Mesenchymal stem cell (in vitro differentiated cells and primary cell): ENCODE measurements at regions not wholly inside any gene's neighbourhood (a gene's known extent, or its start where the extent isn't known, plus 50 kb on each side); places are given as distances from the start of the nearest gene placed in this dataset.

ENCODE experiments used
- DNase-seq: peaks from one replicate; pipeline ENCODE4 v3.0.0-alpha.2; 2013
- H2AFZ ChIP-seq: one replicate; pipeline ENCODE4 v1.6.1; 2013; ENCODE audit warnings: low read depth, mild to moderate bottlenecking, control low read depth, inconsistent platforms, low read length, moderate library complexity
- H2AK5ac ChIP-seq: 2 replicates; pipeline ENCODE4 v1.6.1; 2013; ENCODE audit warnings: low read length, moderate library complexity, mild to moderate bottlenecking, inconsistent platforms; ENCODE audit not compliant: severe bottlenecking
- H2BK120ac ChIP-seq: one replicate; pipeline ENCODE4 v1.6.1; 2013; ENCODE audit warnings: low read depth, mild to moderate bottlenecking, inconsistent platforms, low read length, moderate library complexity
- H2BK12ac ChIP-seq, 2 experiments: one replicate each; pipeline ENCODE4 v1.6.1; 2013; ENCODE audit warnings: inconsistent platforms in 2 of 2, low read length in 2 of 2, mild to moderate bottlenecking in 2 of 2, moderate library complexity in 2 of 2, control low read depth in 1 of 2
- H2BK15ac ChIP-seq: one replicate; pipeline ENCODE4 v1.6.1; 2013; ENCODE audit warnings: mild to moderate bottlenecking, low read depth, inconsistent platforms; ENCODE audit not compliant: poor library complexity, severe bottlenecking
- H2BK5ac ChIP-seq: 2 replicates; pipeline ENCODE4 v1.6.1; 2013; ENCODE audit warnings: low read depth, mild to moderate bottlenecking, low read length, control low read depth, inconsistent platforms; ENCODE audit not compliant: poor library complexity, severe bottlenecking
- H3K14ac ChIP-seq, 2 experiments: one replicate each; pipeline ENCODE4 v1.6.1; 2013; ENCODE audit warnings: inconsistent platforms in 2 of 2, low read length in 2 of 2, control low read depth in 1 of 2, mild to moderate bottlenecking in 1 of 2, moderate library complexity in 1 of 2
- H3K18ac ChIP-seq, 2 experiments: one replicate each; pipeline ENCODE4 v1.6.1; 2013; ENCODE audit warnings: inconsistent platforms in 2 of 2, low read length in 2 of 2, control low read depth in 1 of 2, low read depth in 1 of 2, mild to moderate bottlenecking in 1 of 2
- H3K23ac ChIP-seq, 2 experiments: one replicate each; pipeline ENCODE4 v1.6.1; 2013; ENCODE audit warnings: inconsistent platforms in 2 of 2, low read length in 2 of 2, mild to moderate bottlenecking in 2 of 2, moderate library complexity in 2 of 2, control low read depth in 1 of 2
- H3K27ac ChIP-seq: 2 replicates; pipeline ENCODE4 v1.5.1; 2013; ENCODE audit warnings: mild to moderate bottlenecking, moderate library complexity, low read length, control low read depth, inconsistent platforms; ENCODE audit not compliant: poor library complexity, severe bottlenecking
- H3K27me3 ChIP-seq, 2 experiments: 2 replicates each; pipeline versions ENCODE4 v1.6.1 to v1.7.0; 2013; ENCODE audit warnings: low read length in 2 of 2, mild to moderate bottlenecking in 2 of 2, moderate library complexity in 2 of 2, control low read depth in 1 of 2, inconsistent platforms in 1 of 2; ENCODE audit not compliant: control insufficient read depth in 1 of 2, insufficient read depth in 1 of 2
- H3K36me3 ChIP-seq, 2 experiments: 2 replicates each; pipeline versions ENCODE4 v1.6.1 to v1.7.0; 2013; ENCODE audit warnings: low read length in 2 of 2, control low read depth in 1 of 2, inconsistent platforms in 1 of 2, low read depth in 1 of 2, mild to moderate bottlenecking in 1 of 2; ENCODE audit not compliant: insufficient read depth in 2 of 2, control insufficient read depth in 1 of 2
- H3K4ac ChIP-seq, 2 experiments: one replicate each; pipeline ENCODE4 v1.6.1; 2013; ENCODE audit warnings: inconsistent platforms in 2 of 2, low read length in 2 of 2, mild to moderate bottlenecking in 2 of 2, moderate library complexity in 2 of 2, control low read depth in 1 of 2, low read depth in 1 of 2
- H3K4me1 ChIP-seq: 2 replicates; pipeline ENCODE4 v1.6.1; 2013; ENCODE audit warnings: low read depth, low read length, control low read depth; ENCODE audit not compliant: control insufficient read depth, insufficient read depth
- H3K4me2 ChIP-seq: 2 replicates; pipeline ENCODE4 v1.6.1; 2013; ENCODE audit warnings: low read length, mild to moderate bottlenecking, inconsistent platforms; ENCODE audit not compliant: poor library complexity, severe bottlenecking
- H3K4me3 ChIP-seq, 2 experiments: 2 replicates each; pipeline versions ENCODE4 v1.5.1 to v1.7.0; 2013; ENCODE audit warnings: low read length in 2 of 2, mild to moderate bottlenecking in 2 of 2, control low read depth in 1 of 2, low read depth in 1 of 2; ENCODE audit not compliant: insufficient read depth in 1 of 2
- H3K79me1 ChIP-seq: replicated peaks from 2 replicates; pipeline ENCODE4 v1.6.1; 2013; ENCODE audit warnings: mild to moderate bottlenecking, control low read depth, low read length, inconsistent platforms; ENCODE audit not compliant: poor library complexity, severe bottlenecking
- H3K9ac ChIP-seq: 2 replicates; pipeline ENCODE4 v1.7.0; 2013; ENCODE audit warnings: mild to moderate bottlenecking, low read length, moderate library complexity
- H3K9me3 ChIP-seq: 2 replicates; pipeline ENCODE4 v1.7.0; 2013; ENCODE audit warnings: mild to moderate bottlenecking, low read length; ENCODE audit not compliant: control insufficient read depth
- H4K8ac ChIP-seq: one replicate; pipeline ENCODE4 v1.6.1; 2013; ENCODE audit warnings: inconsistent platforms, mild to moderate bottlenecking, low read length, moderate library complexity
- H4K91ac ChIP-seq: one replicate; pipeline ENCODE4 v1.6.1; 2013; ENCODE audit warnings: mild to moderate bottlenecking, low read length, inconsistent platforms
- WGBS: methylation state at CpG from one replicate; pipeline ENCODE4 v1.1.7; 2013; ENCODE audit warnings: mixed read lengths; 5-methylcytosine and 5-hydroxymethylcytosine counted together

DNA sequence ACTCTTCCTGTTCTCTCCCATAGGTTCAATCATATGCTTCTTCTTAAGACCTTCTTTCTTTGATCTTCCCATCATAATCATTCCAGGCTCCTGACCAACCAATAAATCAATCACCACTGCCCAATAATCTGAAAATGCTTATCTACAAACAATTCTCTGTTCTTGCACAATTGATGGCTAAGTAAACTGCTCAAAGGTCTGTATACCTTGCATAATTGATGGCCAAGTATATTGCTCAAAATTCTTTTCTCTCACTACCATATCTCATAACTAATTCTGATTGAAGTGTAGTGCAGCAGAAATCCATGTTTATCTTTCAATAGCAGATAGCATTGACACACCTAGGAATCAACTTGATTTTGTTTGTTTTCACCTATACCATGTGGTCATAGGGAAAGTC is 83.4 kb upstream of the EPHA6 start:
- DNase-seq = no peak

DNA sequence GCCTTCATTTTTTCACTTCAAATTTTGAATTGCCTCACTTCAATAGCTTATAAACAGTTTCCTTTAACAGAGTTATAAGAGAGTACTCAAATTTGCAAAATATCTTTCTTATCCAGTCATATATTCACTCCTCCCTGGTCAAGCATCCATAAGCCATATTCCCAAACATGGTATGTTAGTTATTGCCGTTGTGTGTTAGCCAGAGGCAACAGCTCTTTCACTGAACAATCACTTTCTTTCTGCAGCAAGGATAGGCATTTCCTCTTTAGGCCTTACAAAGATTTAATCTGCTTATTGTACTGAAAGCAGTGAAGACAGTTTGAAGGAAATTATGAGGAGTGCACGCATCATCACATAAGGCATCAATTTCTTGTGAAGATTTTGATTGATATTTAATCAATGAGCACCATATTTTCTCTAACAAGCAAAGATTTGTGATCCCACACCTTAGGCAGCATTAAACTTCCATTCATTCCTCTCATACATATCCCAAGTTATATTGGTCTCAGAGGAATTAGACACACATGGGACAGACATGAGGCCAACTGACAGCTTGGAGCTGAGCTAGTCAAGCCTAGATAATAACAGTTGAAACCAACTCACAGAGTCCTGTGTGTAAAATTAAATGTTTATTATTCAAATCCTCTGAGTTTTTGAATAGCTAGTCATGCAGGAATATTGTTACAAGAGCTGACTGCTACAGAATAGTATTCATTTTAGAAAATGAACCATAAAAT is 80.0 kb upstream of the EPHA6 start:
- H3K27ac ChIP-seq = no peak overlapping the region
- H2BK12ac ChIP-seq = no peak overlapping the region

More for the DNA sequence above, 83.4 kb upstream of the EPHA6 start:
- Histone ChIP-seq H3K4me2 (no peak overlapping the region), H3K4me1 (no peaks in the 10 kb centered on the region), H3K14ac (no peak overlapping the region), H2AFZ (no peak overlapping the region), H2BK12ac (no peak overlapping the region), H3K9ac (no peak overlapping the region), H2AK5ac (no peak overlapping the region), H3K18ac (no peak overlapping the region), H2BK5ac (no peak overlapping the region), H4K8ac (no peak overlapping the region), H3K4ac (no peak overlapping the region), H2BK120ac (no peak overlapping the region), H2BK15ac (no peak overlapping the region), H3K9me3 (no peaks in the 10 kb centered on the region), H3K27ac (no peak overlapping the region), H3K36me3 (no peaks in the 10 kb centered on the region), H3K27me3 (no peaks in the 10 kb centered on the region), H3K23ac (no peak overlapping the region), H4K91ac (no peak overlapping the region), H3K79me1 (no peaks in the 10 kb centered on the region), H3K4me3 (no peak overlapping the region)

DNA sequence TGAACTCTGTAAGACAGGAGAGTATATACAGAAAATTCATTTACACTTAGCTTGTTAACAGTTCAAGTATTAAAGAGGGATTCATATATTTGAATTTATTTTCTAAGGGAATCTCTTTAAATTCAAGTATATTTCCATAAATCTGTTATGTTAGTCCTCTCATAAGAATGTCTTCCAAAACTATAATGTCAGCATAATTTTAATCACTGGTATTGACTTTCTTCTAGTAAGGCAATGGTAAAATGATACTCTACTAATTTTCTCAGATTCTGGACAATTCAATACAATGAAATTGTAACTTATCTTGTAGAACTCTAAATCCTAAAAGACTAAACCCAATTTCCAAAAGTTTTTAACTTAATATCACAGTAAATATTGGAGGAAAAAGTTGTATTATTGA is 66.3 kb upstream of the EPHA6 start:
- no peak for DNase-seq
- H4K91ac ChIP-seq = no peak overlapping the region
- no peak overlapping the region for H2AFZ ChIP-seq
- H3K23ac ChIP-seq = no peak overlapping the region
- no peak overlapping the region for H3K18ac ChIP-seq
- no peaks in the 10 kb centered on the region for H3K9me3 ChIP-seq
- no peaks in the 10 kb centered on the region for H3K79me1 ChIP-seq
- H3K27ac ChIP-seq = no peak overlapping the region
- H3K4me3 ChIP-seq = no peak overlapping the region
- H3K4me1 ChIP-seq = no peaks in the 10 kb centered on the region
- no peak overlapping the region for H3K4me2 ChIP-seq
- H3K36me3 ChIP-seq = no peaks in the 10 kb centered on the region
- H3K14ac ChIP-seq = no peak overlapping the region
- H3K9ac ChIP-seq = no peak overlapping the region
- H2BK5ac ChIP-seq = no peak overlapping the region
- no peak overlapping the region for H2AK5ac ChIP-seq
- H3K4ac ChIP-seq = no peak overlapping the region
- no peak overlapping the region for H2BK120ac ChIP-seq
- H2BK12ac ChIP-seq = no peak overlapping the region
- H3K27me3 ChIP-seq = no peaks in the 10 kb centered on the region
- no peak overlapping the region for H2BK15ac ChIP-seq
- no peak overlapping the region for H4K8ac ChIP-seq

More for the DNA sequence above, 80.0 kb upstream of the EPHA6 start:
- no peak overlapping the region for H4K8ac ChIP-seq
- no peaks in the 10 kb centered on the region for H3K36me3 ChIP-seq
- no peaks in the 10 kb centered on the region for H3K27me3 ChIP-seq
- no peak overlapping the region for H3K4me2 ChIP-seq
- H3K18ac ChIP-seq = no peak overlapping the region
- H3K14ac ChIP-seq = no peak overlapping the region
- H3K23ac ChIP-seq = no peak overlapping the region
- H3K9me3 ChIP-seq = peaks cover 5% of the 10 kb centered on the region
- no peak overlapping the region for H2BK5ac ChIP-seq
- no peak overlapping the region for H3K9ac ChIP-seq
- H3K4ac ChIP-seq = no peak overlapping the region
- no peaks in the 10 kb centered on the region for H3K4me1 ChIP-seq
- 100% methylated on average over 1 of the region's 2 CpGs for WGBS
- H3K79me1 ChIP-seq = no peaks in the 10 kb centered on the region
- no peak overlapping the region for H2AFZ ChIP-seq
- no peak overlapping the region for H2BK120ac ChIP-seq
- H3K4me3 ChIP-seq = no peak overlapping the region
- DNase-seq = no peak
- no peak overlapping the region for H2BK15ac ChIP-seq
- H4K91ac ChIP-seq = no peak overlapping the region
- no peak overlapping the region for H2AK5ac ChIP-seq

DNA sequence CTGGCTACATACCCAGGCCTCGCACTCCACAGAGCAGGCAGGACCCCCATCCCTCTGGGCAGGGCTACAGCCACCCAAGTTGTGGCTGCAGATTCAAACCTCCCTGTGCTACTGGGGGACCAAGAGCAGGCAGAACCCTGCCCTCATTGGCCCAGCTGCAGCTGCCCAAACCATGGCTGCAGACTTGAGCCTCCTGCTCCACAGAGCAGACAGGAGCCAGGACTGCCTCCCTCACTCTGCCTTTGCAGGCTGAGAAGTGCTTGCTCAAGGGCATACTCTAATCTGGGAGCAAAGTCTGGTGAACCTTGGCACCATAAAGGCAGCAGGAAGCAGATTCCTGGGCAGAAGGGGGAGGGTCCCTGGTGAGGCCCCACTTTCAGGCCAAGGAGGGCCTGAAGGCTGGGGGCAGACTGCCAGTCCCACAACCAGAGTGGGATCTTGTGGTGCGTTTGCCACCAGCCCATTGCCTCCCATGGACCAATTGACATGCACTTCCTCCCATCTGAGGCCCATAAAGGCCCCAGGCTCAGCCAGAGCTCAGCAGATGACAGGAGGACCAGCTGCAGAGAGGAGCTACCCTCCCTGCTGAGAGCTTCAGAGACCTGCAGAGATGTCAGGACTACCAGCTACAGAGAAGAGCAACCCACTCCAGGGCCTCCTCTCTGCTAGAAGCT is 64.2 kb upstream of the EPHA6 start:
- no peaks in the 10 kb centered on the region for H3K79me1 ChIP-seq
- no peak overlapping the region for H2BK12ac ChIP-seq
- no peak overlapping the region for H3K18ac ChIP-seq
- H3K4me1 ChIP-seq = no peaks in the 10 kb centered on the region
- H3K4me2 ChIP-seq = no peak overlapping the region
- no peak overlapping the region for H3K27ac ChIP-seq
- no peak overlapping the region for H4K8ac ChIP-seq
- no peaks in the 10 kb centered on the region for H3K9me3 ChIP-seq
- H3K36me3 ChIP-seq = no peaks in the 10 kb centered on the region
- no peak overlapping the region for H2BK15ac ChIP-seq
- H2AFZ ChIP-seq = no peak overlapping the region
- no peak overlapping the region for H3K23ac ChIP-seq
- 65% methylated on average over 2 of the region's 2 CpGs for WGBS
- H3K14ac ChIP-seq = no peak overlapping the region
- no peak overlapping the region for H3K9ac ChIP-seq
- no peak overlapping the region for H4K91ac ChIP-seq
- H2BK120ac ChIP-seq = no peak overlapping the region
- H3K4me3 ChIP-seq = no peak overlapping the region
- no peak for DNase-seq
- no peak overlapping the region for H3K4ac ChIP-seq
- H2BK5ac ChIP-seq = no peak overlapping the region
- H3K27me3 ChIP-seq = no peaks in the 10 kb centered on the region
- no peak overlapping the region for H2AK5ac ChIP-seq
